ENCODE measurements at regions not wholly inside any gene's neighbourhood (a gene's known extent, or its start where the extent isn't known, plus 50 kb on each side); places are given as distances from the start of the nearest gene placed in this dataset.

DNA sequence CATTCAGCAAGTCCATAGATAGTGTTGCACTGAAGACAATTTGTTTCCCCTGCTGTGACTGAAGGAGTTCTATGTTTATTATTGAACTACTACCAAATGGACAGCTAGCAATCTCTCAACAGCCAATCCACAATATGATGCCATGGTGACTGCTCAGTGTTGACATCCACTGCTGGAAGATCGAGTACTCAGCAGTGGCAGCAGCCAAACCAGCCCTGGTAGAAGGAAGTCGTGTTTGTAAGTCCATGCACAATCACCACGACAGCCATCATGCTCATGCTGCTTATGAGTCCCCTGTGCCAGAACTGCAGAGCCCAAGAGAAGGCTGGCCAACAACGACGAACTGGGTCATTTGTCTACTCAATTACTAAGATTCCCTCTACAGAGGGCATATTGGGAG, 66.4 kb downstream of the OSR1 start:
- intact Hi-C loops (cut with DNase I): no loop called here
- Histone ChIP-seq H3K36me3 (no peaks in the 10 kb centered on the region), H3K4me3 (no peak overlapping the region), H3K9me3 (no peaks in the 10 kb centered on the region), H3K4me1 (no peaks in the 10 kb centered on the region), H3K27ac (no peak overlapping the region), H3K27me3 (no peaks in the 10 kb centered on the region)
- no peak for DNase-seq (ENCODE audit: extremely low spot score in 2 of 2)
- TF ChIP-seq POLR2AphosphoS5 (IDR thresholded peaks at IDR 0.05; ENCODE audit: insufficient read depth in 1 of 2, low read depth in 1 of 2): no peak
- no peak for TF ChIP-seq POLR2A (IDR thresholded peaks at IDR 0.05)
- TF ChIP-seq, protein P1, sequence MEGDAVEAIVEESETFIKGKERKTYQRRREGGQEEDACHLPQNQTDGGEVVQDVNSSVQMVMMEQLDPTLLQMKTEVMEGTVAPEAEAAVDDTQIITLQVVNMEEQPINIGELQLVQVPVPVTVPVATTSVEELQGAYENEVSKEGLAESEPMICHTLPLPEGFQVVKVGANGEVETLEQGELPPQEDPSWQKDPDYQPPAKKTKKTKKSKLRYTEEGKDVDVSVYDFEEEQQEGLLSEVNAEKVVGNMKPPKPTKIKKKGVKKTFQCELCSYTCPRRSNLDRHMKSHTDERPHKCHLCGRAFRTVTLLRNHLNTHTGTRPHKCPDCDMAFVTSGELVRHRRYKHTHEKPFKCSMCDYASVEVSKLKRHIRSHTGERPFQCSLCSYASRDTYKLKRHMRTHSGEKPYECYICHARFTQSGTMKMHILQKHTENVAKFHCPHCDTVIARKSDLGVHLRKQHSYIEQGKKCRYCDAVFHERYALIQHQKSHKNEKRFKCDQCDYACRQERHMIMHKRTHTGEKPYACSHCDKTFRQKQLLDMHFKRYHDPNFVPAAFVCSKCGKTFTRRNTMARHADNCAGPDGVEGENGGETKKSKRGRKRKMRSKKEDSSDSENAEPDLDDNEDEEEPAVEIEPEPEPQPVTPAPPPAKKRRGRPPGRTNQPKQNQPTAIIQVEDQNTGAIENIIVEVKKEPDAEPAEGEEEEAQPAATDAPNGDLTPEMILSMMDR (IDR thresholded peaks at IDR 0.05): no peak

GRCh38 chr2:19288291-19288690, 70.1 kb downstream of the OSR1 start:
- H3K27me3 ChIP-seq: no peaks in the 10 kb centered on the region
- no peaks in the 10 kb centered on the region for H3K9me3 ChIP-seq
- intact Hi-C loops (cut with DNase I): no loop called here
- no peak for TF ChIP-seq POLR2A (IDR thresholded peaks at IDR 0.05)
- TF ChIP-seq, protein P1 (IDR thresholded peaks at IDR 0.05): no peak
- TF ChIP-seq POLR2AphosphoS5 (IDR thresholded peaks at IDR 0.05; ENCODE audit: insufficient read depth in 1 of 2, low read depth in 1 of 2): no peak
- DNase-seq (ENCODE audit: extremely low spot score in 2 of 2): no peak
- no peaks in the 10 kb centered on the region for H3K36me3 ChIP-seq
- no peaks in the 10 kb centered on the region for H3K4me1 ChIP-seq
- H3K27ac ChIP-seq: no peak overlapping the region
- no peak overlapping the region for H3K4me3 ChIP-seq

DNA sequence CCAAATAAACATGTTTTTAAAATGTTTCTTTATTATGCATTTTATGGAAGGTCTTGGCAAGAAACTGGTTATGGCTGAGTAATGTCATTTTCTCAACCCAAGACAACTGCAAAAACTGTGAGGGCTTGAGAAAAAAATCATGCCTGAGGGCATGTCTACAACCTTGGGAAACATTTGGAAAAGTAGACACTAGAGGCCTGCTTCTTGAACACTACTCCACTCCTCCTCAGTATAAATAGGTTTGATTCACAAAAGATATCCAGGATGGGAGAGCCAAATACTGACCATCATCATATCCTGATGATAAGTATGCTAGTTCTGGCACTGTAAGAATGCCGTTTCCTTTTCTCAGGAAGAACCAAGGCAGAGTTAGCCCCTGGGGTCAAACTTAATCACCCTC, 71.1 kb downstream of the OSR1 start:
- no peaks in the 10 kb centered on the region for H3K36me3 ChIP-seq
- no peak overlapping the region for H3K4me3 ChIP-seq
- no peaks in the 10 kb centered on the region for H3K4me1 ChIP-seq
- no peak overlapping the region for H3K27ac ChIP-seq
- no peak for TF ChIP-seq POLR2A (IDR thresholded peaks at IDR 0.05)
- TF ChIP-seq, protein P1 (IDR thresholded peaks at IDR 0.05): no peak
- no peak for TF ChIP-seq POLR2AphosphoS5 (IDR thresholded peaks at IDR 0.05; ENCODE audit: insufficient read depth in 1 of 2, low read depth in 1 of 2)
- H3K27me3 ChIP-seq: no peaks in the 10 kb centered on the region
- intact Hi-C loops (cut with DNase I): no loop called here
- no peaks in the 10 kb centered on the region for H3K9me3 ChIP-seq
- no peak for DNase-seq (ENCODE audit: extremely low spot score in 2 of 2)

DNA sequence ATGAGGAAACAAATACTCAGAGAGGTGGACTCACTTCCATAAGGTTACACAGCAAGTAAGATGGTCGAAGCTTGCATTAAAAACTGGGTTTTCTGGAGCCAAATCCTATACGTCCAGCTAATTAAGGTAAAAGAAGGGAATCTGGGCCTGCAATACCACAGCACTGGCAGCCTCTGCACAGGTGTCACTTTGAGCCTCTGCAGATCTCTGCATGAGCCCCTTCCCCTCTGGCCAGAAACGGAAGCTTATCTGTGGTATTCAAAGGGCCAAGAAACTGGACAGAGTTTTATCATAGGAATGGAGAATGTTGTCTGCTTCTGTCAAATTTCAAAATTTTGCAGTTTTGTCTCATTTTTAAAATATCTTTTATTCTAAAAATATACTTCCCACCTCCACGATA, 76.1 kb downstream of the OSR1 start:
- no peaks in the 10 kb centered on the region for H3K9me3 ChIP-seq
- no peak overlapping the region for H3K27ac ChIP-seq
- no peak for DNase-seq (ENCODE audit: extremely low spot score in 2 of 2)
- intact Hi-C loops (cut with DNase I): no loop called here
- H3K4me1 ChIP-seq: no peaks in the 10 kb centered on the region
- H3K4me3 ChIP-seq: no peak overlapping the region
- H3K36me3 ChIP-seq: no peaks in the 10 kb centered on the region
- TF ChIP-seq, protein P1 (IDR thresholded peaks at IDR 0.05): no peak
- TF ChIP-seq POLR2A (IDR thresholded peaks at IDR 0.05) (no peak), POLR2AphosphoS5 (IDR thresholded peaks at IDR 0.05; ENCODE audit: insufficient read depth in 1 of 2, low read depth in 1 of 2) (no peak)
- no peaks in the 10 kb centered on the region for H3K27me3 ChIP-seq

GRCh38 chr2:19274439-19274838, 84.0 kb downstream of the OSR1 start:
- H3K4me3 ChIP-seq: no peak overlapping the region
- no peak for DNase-seq (ENCODE audit: extremely low spot score in 2 of 2)
- no peaks in the 10 kb centered on the region for H3K36me3 ChIP-seq
- H3K27ac ChIP-seq: no peak overlapping the region
- H3K9me3 ChIP-seq: no peaks in the 10 kb centered on the region
- no peaks in the 10 kb centered on the region for H3K4me1 ChIP-seq
- TF ChIP-seq POLR2A (IDR thresholded peaks at IDR 0.05) (no peak), POLR2AphosphoS5 (IDR thresholded peaks at IDR 0.05; ENCODE audit: insufficient read depth in 1 of 2, low read depth in 1 of 2) (no peak)
- TF ChIP-seq, protein P1 (IDR thresholded peaks at IDR 0.05): no peak
- no peaks in the 10 kb centered on the region for H3K27me3 ChIP-seq
- intact Hi-C loops (cut with DNase I): no loop called here

All from vagina (tissue), 2 donors.